Endothelial cell of umbilical vein (primary cell): ENCODE measurements at regions not wholly inside any gene's neighbourhood (a gene's known extent, or its start where the extent isn't known, plus 50 kb on each side); places are given as distances from the start of the nearest gene placed in this dataset.

Experiments used
- BruUV-seq: library from RNA; stranded (reverse); fragments of 400-500 nt; replicated peaks from 2 replicates; lab custom pipeline; 2021; lab: Mats Ljungman, UMichigan
- CTCF ChIA-PET: fragments of 300-600, 350-600 bp; sonication (Branson Sonifier 250); formaldehyde crosslinking; loops from one replicate; lab custom pipeline; 2021; ENCODE audit warnings: antibody characterized with exemption, inconsistent platforms; lab: Charles Lee
- POLR2A ChIA-PET: fragments of 300-600, 350-600 bp; sonication (Branson Sonifier 250); formaldehyde crosslinking; loops from one replicate; lab custom pipeline; 2021; ENCODE audit warnings: antibody characterized with exemption, inconsistent platforms; lab: Charles Lee
- DNase-seq: peaks from one replicate; pipeline ENCODE4 v3.0.0-alpha.2; 2011; ENCODE audit warnings: low read depth, low spot score
- FAIRE-seq: peaks from 2 replicates; lab custom pipeline; 2011; peaks lifted over from hg19 to GRCh38; lab: Jason Lieb, UNC
- H2AFZ ChIP-seq: 2 replicates; pipeline ENCODE4 v1.6.0; 2012; ENCODE audit warnings: low read depth, low read length, control low read depth, inconsistent platforms
- H3K27ac ChIP-seq: 2 replicates; pipeline ENCODE4 v1.5.1; 2011; ENCODE audit warnings: low read depth, mild to moderate bottlenecking, control low read depth, low read length, moderate library complexity; ENCODE audit not compliant: insufficient read depth
- H3K27me3 ChIP-seq, 2 experiments: 2 replicates each; pipeline versions ENCODE4 v1.6.0 to v1.6.1; 2011; ENCODE audit warnings: low read length in 2 of 2, mixed read lengths in 1 of 2; ENCODE audit not compliant: control insufficient read depth in 2 of 2, insufficient read depth in 2 of 2
- H3K36me3 ChIP-seq, 2 experiments: 2 replicates in 1 of 2; 3 replicates in 1 of 2; pipeline ENCODE4 v1.5.1; 2011; ENCODE audit warnings: low read length in 2 of 2, mild to moderate bottlenecking in 1 of 2, moderate library complexity in 1 of 2; ENCODE audit not compliant: control insufficient read depth in 2 of 2, insufficient read depth in 2 of 2; ENCODE audit errors: extremely low read depth in 1 of 2
- H3K4me1 ChIP-seq: 3 replicates; pipeline ENCODE4 v1.5.1; 2011; ENCODE audit warnings: mild to moderate bottlenecking, low read length; ENCODE audit not compliant: control insufficient read depth, insufficient read depth; ENCODE audit errors: extremely low read depth
- H3K4me2 ChIP-seq: 2 replicates; pipeline ENCODE4 v1.6.1; 2011; ENCODE audit warnings: low read length, control low read depth, mixed read lengths; ENCODE audit not compliant: insufficient read depth
- H3K4me3 ChIP-seq, 3 experiments: fragments of 200-600 bp in 1 of 3; sonication (generic), shearing (Covaris generic) in 1 of 3; replicated peaks in 1 of 3; 2 replicates each; pipeline ENCODE4 v1.5.1; 2011 to 2016; ENCODE audit warnings: control low read depth in 3 of 3, low read length in 3 of 3, mild to moderate bottlenecking in 2 of 3, inconsistent platforms in 1 of 3, low read depth in 1 of 3, moderate library complexity in 1 of 3; ENCODE audit not compliant: insufficient read depth in 1 of 3
- H3K79me2 ChIP-seq: 2 replicates; pipeline ENCODE4 v1.6.0; 2012; ENCODE audit warnings: low read length, inconsistent platforms; ENCODE audit not compliant: control insufficient read depth, insufficient read depth
- H3K9ac ChIP-seq: replicated peaks from 2 replicates; pipeline ENCODE3; 2011; ENCODE audit warnings: low read length, control low read depth; ENCODE audit not compliant: insufficient read depth; ENCODE audit errors: extremely low read depth
- H3K9me1 ChIP-seq: replicated peaks from 3 replicates; pipeline ENCODE4 v1.6.0; 2011; ENCODE audit warnings: mild to moderate bottlenecking, low read length; ENCODE audit not compliant: control insufficient read depth, insufficient read depth; ENCODE audit errors: extremely low read depth
- H3K9me3 ChIP-seq: replicated peaks from 2 replicates; pipeline ENCODE4 v1.5.1; 2012; ENCODE audit warnings: low read length, inconsistent platforms; ENCODE audit not compliant: control insufficient read depth, insufficient read depth
- H4K20me1 ChIP-seq: replicated peaks from 2 replicates; pipeline ENCODE3; 2011; ENCODE audit warnings: mild to moderate bottlenecking, low read length; ENCODE audit not compliant: control insufficient read depth, insufficient read depth; ENCODE audit errors: extremely low read depth
- CTCF ChIP-seq, 2 donors: IDR thresholded peaks; 1 replicate in 1 of 2; 2 replicates in 1 of 2; pipeline ENCODE4 v1.5.1; 2011; ENCODE audit warnings: low read length in 2 of 2, mild to moderate bottlenecking in 2 of 2, moderate library complexity in 2 of 2, control low read depth in 1 of 2, inconsistent platforms in 1 of 2, low read depth in 1 of 2; ENCODE audit not compliant: insufficient read depth in 1 of 2; ENCODE audit errors: extremely low read depth in 1 of 2
- EZH2 ChIP-seq: IDR thresholded peaks from 2 replicates; pipeline ENCODE4 v1.6.1; 2012; ENCODE audit warnings: borderline replicate concordance, low read depth, mild to moderate bottlenecking, moderate library complexity, low read length, inconsistent platforms; ENCODE audit not compliant: severe bottlenecking
- FOS ChIP-seq: IDR thresholded peaks from 2 replicates; pipeline ENCODE4 v1.6.1; 2011; ENCODE audit warnings: mild to moderate bottlenecking, low read length, moderate library complexity, borderline replicate concordance; ENCODE audit not compliant: insufficient read depth
- GATA2 ChIP-seq: IDR thresholded peaks from 2 replicates; pipeline ENCODE4 v1.7.0; 2011; ENCODE audit warnings: low read depth, mild to moderate bottlenecking, moderate library complexity, mixed read lengths, low read length; ENCODE audit not compliant: insufficient read length, insufficient read depth
- JUN ChIP-seq: IDR thresholded peaks from 2 replicates; pipeline ENCODE4 v1.6.1; 2011; ENCODE audit warnings: borderline replicate concordance, low read depth; ENCODE audit not compliant: insufficient read length, insufficient read depth
- MAX ChIP-seq: IDR thresholded peaks from 2 replicates; pipeline ENCODE4 v1.6.1; 2011; ENCODE audit not compliant: insufficient read depth, insufficient read length
- MYC ChIP-seq: IDR thresholded peaks from one replicate; pipeline ENCODE4 v1.6.1; 2011; ENCODE audit warnings: mild to moderate bottlenecking, low read depth, low read length
- POLR2A ChIP-seq: IDR thresholded peaks from 2 replicates; pipeline ENCODE4 v1.6.1; 2012; ENCODE audit warnings: low read depth, mild to moderate bottlenecking, control low read depth, low read length
- POLR2AphosphoS5 ChIP-seq: IDR thresholded peaks from 2 replicates; pipeline ENCODE4 v1.6.1; 2012; ENCODE audit warnings: low read depth, mild to moderate bottlenecking, control low read depth, low read length, moderate library complexity; ENCODE audit not compliant: insufficient read depth
- dilution Hi-C: fragments of 300-500 bp; cut with MboI; formaldehyde crosslinking; loops from one replicate; pipeline ENCODE4 v1.15.0; 2019; ENCODE audit warnings: low sequenced_read_pairs; ENCODE audit not compliant: extremely low pct_ligation_motif_present
- intact Hi-C: fragments of 100-400 bp; cut with micrococcal nuclease; formaldehyde crosslinking; loops from one replicate; pipeline ENCODE4 v1.10.0; 2022

GRCh38 chr3:99246010-99246654 lies 344.6 kb upstream of the DCBLD2 start:
- H4K20me1 ChIP-seq: no peaks in the 10 kb centered on the region
- H3K9ac ChIP-seq: no peak overlapping the region
- no peaks in the 10 kb centered on the region for H3K27me3 ChIP-seq
- no TSS peak for BruUV-seq
- H3K9me3 ChIP-seq: no peaks in the 10 kb centered on the region
- no peaks in the 10 kb centered on the region for H3K79me2 ChIP-seq
- H3K27ac ChIP-seq: no peak overlapping the region
- H2AFZ ChIP-seq: no peak overlapping the region
- DNase-seq: peak; percentile 62
- TF ChIP-seq GATA2 (peak; percentile 66), JUN (no peak)
- POLR2A ChIA-PET: no interaction called here
- dilution Hi-C loops: no loop called here
- CTCF ChIA-PET: interaction anchor here (0.9 to 1.0 kb wide), 2 partner anchors 9 to 37 kb away, joined by 3 read pairs; no protein-coding TSS in a partner anchor
- H3K9me1 ChIP-seq: no peaks in the 10 kb centered on the region
- H3K4me2 ChIP-seq: no peak overlapping the region
- no peak for FAIRE-seq
- H3K4me3 ChIP-seq: no peak overlapping the region
- intact Hi-C loops: no loop called here
- H3K4me1 ChIP-seq: peaks cover 23% of the 10 kb centered on the region
- H3K36me3 ChIP-seq: no peaks in the 10 kb centered on the region

GRCh38 chr3:99242271-99242670 lies 340.8 kb upstream of the DCBLD2 start:
- no peaks in the 10 kb centered on the region for H3K9me1 ChIP-seq
- FAIRE-seq: no peak
- H2AFZ ChIP-seq: no peak overlapping the region
- no peak overlapping the region for H3K27ac ChIP-seq
- H3K4me3 ChIP-seq: no peak overlapping the region
- no peaks in the 10 kb centered on the region for H3K79me2 ChIP-seq
- dilution Hi-C loops: no loop called here
- TF ChIP-seq FOS: no peak
- TF ChIP-seq POLR2AphosphoS5: no peak
- TF ChIP-seq MYC: no peak
- TF ChIP-seq POLR2A: no peak
- no peak for TF ChIP-seq CTCF (IDR thresholded peaks at IDR 0.05; ENCODE audit: extremely low read depth in 1 of 2, insufficient read depth in 1 of 2, low read depth in 1 of 2, low read length in 2 of 2)
- TF ChIP-seq EZH2: no peak
- TF ChIP-seq GATA2: no peak
- TF ChIP-seq JUN: no peak
- no peak for TF ChIP-seq MAX
- no peak for DNase-seq
- no peak overlapping the region for H3K4me2 ChIP-seq
- intact Hi-C loops: no loop called here
- H3K9me3 ChIP-seq: no peaks in the 10 kb centered on the region
- ChIA-PET CTCF (no interaction called here), POLR2A (no interaction called here)
- no peaks in the 10 kb centered on the region for H3K27me3 ChIP-seq
- H3K36me3 ChIP-seq: no peaks in the 10 kb centered on the region
- peaks cover 12% of the 10 kb centered on the region for H3K4me1 ChIP-seq
- H4K20me1 ChIP-seq: no peaks in the 10 kb centered on the region
- H3K9ac ChIP-seq: no peak overlapping the region
- no TSS peak for BruUV-seq
